B cell (primary cell): ENCODE measurements at regions not wholly inside any gene's neighbourhood (a gene's known extent, or its start where the extent isn't known, plus 50 kb on each side); places are given as distances from the start of the nearest gene placed in this dataset.

Source experiments
- ATAC-seq: fragments of 200-7000 bp; cut with Tn5 transposase; one replicate; pipeline ENCODE4 v1.10.0; 2021; ENCODE audit warnings: low read depth, mild to moderate bottlenecking, moderate number of reproducible peaks, moderate library complexity
- CTCF ChIA-PET: fragments of 350-600 bp; sonication (Branson Sonifier 250); formaldehyde crosslinking; loops from one replicate; lab custom pipeline; 2021; ENCODE audit warnings: antibody characterized with exemption, inconsistent platforms; lab: Charles Lee
- POLR2A ChIA-PET: fragments of 350-600 bp; sonication (Branson Sonifier 250); formaldehyde crosslinking; loops from one replicate; lab custom pipeline; 2021; ENCODE audit warnings: antibody characterized with exemption; lab: Charles Lee
- DNase-seq: peaks from one replicate; pipeline ENCODE4 v3.0.0; 2013
- H2AFZ ChIP-seq: 2 replicates; pipeline ENCODE4 v1.6.1; 2012; ENCODE audit warnings: mild to moderate bottlenecking, low read depth, low read length; ENCODE audit not compliant: insufficient read depth, poor library complexity, severe bottlenecking
- H3K27ac ChIP-seq, 2 donors: 1 replicate in 1 of 2; 2 replicates in 1 of 2; pipeline ENCODE4 v1.5.1; 2012 to 2013; ENCODE audit warnings: low read length in 2 of 2, mild to moderate bottlenecking in 2 of 2, moderate library complexity in 1 of 2
- H3K27me3 ChIP-seq, 4 experiments: fragments of 200-600 bp in 1 of 4; sonication (generic) in 1 of 4; replicated peaks in 1 of 4; 1 replicate in 2 of 4; 2 replicates in 2 of 4; pipeline versions ENCODE4 v1.6.1 to v1.7.0; 2013 to 2016; ENCODE audit warnings: low read length in 3 of 4, mild to moderate bottlenecking in 2 of 4, mixed read lengths in 1 of 4, moderate library complexity in 1 of 4; ENCODE audit not compliant: insufficient read depth in 4 of 4, control insufficient read depth in 3 of 4; ENCODE audit errors: control extremely low read depth in 1 of 4
- H3K36me3 ChIP-seq, 2 experiments: replicated peaks in 1 of 2; 1 replicate in 1 of 2; 2 replicates in 1 of 2; pipeline versions ENCODE4 v1.6.1 to v1.7.1; 2013; ENCODE audit warnings: low read length in 1 of 2; ENCODE audit not compliant: insufficient read depth in 2 of 2, control insufficient read depth in 1 of 2; ENCODE audit errors: control extremely low read depth in 1 of 2, extremely low read depth in 1 of 2
- H3K4me1 ChIP-seq, 2 donors: fragments of 200-600 bp in 1 of 2; sonication (generic) in 1 of 2; 1 replicate in 1 of 2; 2 replicates in 1 of 2; pipeline versions ENCODE4 v1.5.1 to v1.6.1; 2013 to 2017; ENCODE audit warnings: low read length in 2 of 2; ENCODE audit not compliant: control insufficient read depth in 2 of 2, insufficient read depth in 2 of 2
- H3K4me2 ChIP-seq: replicated peaks from 2 replicates; pipeline ENCODE3; 2012; ENCODE audit warnings: mild to moderate bottlenecking, low read depth, low read length; ENCODE audit not compliant: poor library complexity, severe bottlenecking
- H3K4me3 ChIP-seq, 5 experiments: fragments of 200-600 bp in 1 of 5; sonication (generic) in 1 of 5; 1 replicate in 3 of 5; 2 replicates in 2 of 5; pipeline versions ENCODE4 v1.5.1 to v1.7.0; 2011 to 2016; ENCODE audit warnings: low read length in 4 of 5, mild to moderate bottlenecking in 4 of 5, low read depth in 2 of 5, control low read depth in 1 of 5, moderate library complexity in 1 of 5; ENCODE audit not compliant: insufficient read depth in 1 of 5; ENCODE audit errors: control extremely low read depth in 1 of 5, extremely low read depth in 1 of 5
- H3K79me2 ChIP-seq: fragments of 200-600 bp; sonication (generic); one replicate; pipeline ENCODE4 v1.6.0; 2016; ENCODE audit warnings: low read length; ENCODE audit not compliant: control insufficient read depth, insufficient read depth
- H3K9ac ChIP-seq: fragments of 200-600 bp; sonication (generic); 2 replicates; pipeline ENCODE4 v1.6.1; 2017; ENCODE audit warnings: mild to moderate bottlenecking, low read length, moderate library complexity
- H3K9me3 ChIP-seq, 3 donors: one replicate each; pipeline versions ENCODE4 v1.6.1 to v1.7.1; 2013; ENCODE audit warnings: low read length in 2 of 3; ENCODE audit not compliant: control insufficient read depth in 2 of 3, insufficient read depth in 1 of 3; ENCODE audit errors: control extremely low read depth in 1 of 3
- H4K20me1 ChIP-seq: 2 replicates; pipeline ENCODE4 v1.6.0; 2012; ENCODE audit warnings: mild to moderate bottlenecking, low read length; ENCODE audit not compliant: insufficient read depth, control insufficient read depth, poor library complexity, severe bottlenecking
- H3K27ac Mint-ChIP-seq: one replicate; pipeline ENCODE4 v1.8.0; 2021; ENCODE audit warnings: mixed read lengths
- H3K27me3 Mint-ChIP-seq: one replicate; pipeline ENCODE4 v1.8.0; 2021; ENCODE audit warnings: mixed read lengths
- H3K4me1 Mint-ChIP-seq: one replicate; pipeline ENCODE4 v1.8.0; 2021; ENCODE audit warnings: mixed read lengths
- H3K4me3 Mint-ChIP-seq: one replicate; pipeline ENCODE4 v1.8.0; 2021; ENCODE audit warnings: mixed read lengths
- H3K9me3 Mint-ChIP-seq: one replicate; pipeline ENCODE4 v1.8.0; 2022; ENCODE audit warnings: mixed read lengths; ENCODE audit not compliant: insufficient read depth
- CTCF ChIP-seq: fragments of 200-600 bp; IDR thresholded peaks from one replicate; pipeline ENCODE4 v1.8.0; 2022; ENCODE audit warnings: antibody characterized with exemption, mild to moderate bottlenecking
- EZH2 ChIP-seq: IDR thresholded peaks from 2 replicates; pipeline ENCODE4 v1.6.1; 2012; ENCODE audit warnings: borderline replicate concordance, low read depth, mild to moderate bottlenecking, moderate library complexity, low read length; ENCODE audit not compliant: insufficient read depth, poor library complexity, severe bottlenecking
- WGBS: methylation state at CpG from one replicate; pipeline ENCODE4 v1.1.5; 2013; ENCODE audit warnings: missing lambda C conversion rate; ENCODE audit not compliant: insufficient coverage; 5-methylcytosine and 5-hydroxymethylcytosine counted together
- intact Hi-C: fragments of 100-400 bp; cut with micrococcal nuclease; formaldehyde crosslinking; loops from one replicate; pipeline ENCODE4 v1.10.0; 2022

DNA sequence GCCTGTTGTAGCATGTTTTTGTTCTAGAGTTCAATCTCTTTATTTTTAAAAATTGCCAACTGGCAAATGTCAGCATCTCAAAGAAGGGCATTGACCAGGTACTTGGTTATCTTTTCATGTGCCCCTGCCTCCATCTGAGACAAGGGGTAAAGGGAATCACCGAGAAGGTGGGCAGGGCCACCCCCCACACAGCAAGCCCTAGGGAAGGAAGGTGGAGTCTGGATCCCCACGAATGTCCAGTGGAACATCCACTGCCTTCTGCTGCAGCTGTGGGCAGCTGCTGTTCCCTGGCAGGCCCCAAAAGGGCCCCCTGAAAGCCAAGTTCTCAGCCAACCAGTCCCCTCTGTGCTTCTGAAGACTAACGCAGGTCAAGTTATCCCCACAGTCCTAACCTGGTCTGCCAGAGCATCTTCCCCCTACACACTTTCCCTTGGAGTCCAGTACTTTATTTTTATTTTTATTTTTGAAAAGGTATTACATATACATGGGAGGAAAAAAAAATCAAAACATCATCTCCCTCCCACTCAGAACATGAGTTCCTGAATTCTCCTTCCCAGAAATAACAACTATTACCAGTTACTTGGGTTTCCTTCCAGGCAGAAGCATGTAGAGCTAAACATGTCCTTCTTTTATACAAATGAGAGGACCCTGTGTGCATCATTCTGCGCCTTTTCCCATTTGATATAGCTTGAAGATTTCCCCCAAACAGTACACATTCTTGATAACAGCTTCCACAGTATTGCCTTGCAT lies 253.7 kb downstream of the MAFB start:
- H3K9ac ChIP-seq, result no peak overlapping the region
- no peak for TF ChIP-seq EZH2
- no peak for TF ChIP-seq CTCF
- intact Hi-C loops, result no loop called here
- POLR2A ChIA-PET, result no interaction called here
- no peaks in the 10 kb centered on the region for H3K9me3 ChIP-seq
- H3K9me3 Mint-ChIP-seq, result no peaks in the 10 kb centered on the region
- no peak for ATAC-seq
- no peak for DNase-seq
- H3K4me2 ChIP-seq, result no peak overlapping the region
- H3K27me3 ChIP-seq, result no peaks in the 10 kb centered on the region
- H4K20me1 ChIP-seq, result no peaks in the 10 kb centered on the region
- H3K4me3 Mint-ChIP-seq, result no peak overlapping the region
- H3K4me1 ChIP-seq, result no peaks in the 10 kb centered on the region
- WGBS, result 80% methylated on average over 2 of the region's 4 CpGs
- CTCF ChIA-PET, result no interaction called here
- H3K4me3 ChIP-seq, result no peak overlapping the region
- peaks cover 8% of the 10 kb centered on the region for H3K27me3 Mint-ChIP-seq
- no peaks in the 10 kb centered on the region for H3K79me2 ChIP-seq
- H3K27ac ChIP-seq, result no peak overlapping the region
- H3K27ac Mint-ChIP-seq, result no peak overlapping the region
- no peaks in the 10 kb centered on the region for H3K36me3 ChIP-seq
- H2AFZ ChIP-seq, result no peak overlapping the region
- H3K4me1 Mint-ChIP-seq, result no peaks in the 10 kb centered on the region

GRCh38 chr20:40434122-40434521 lies 254.9 kb downstream of the MAFB start:
- TF ChIP-seq CTCF, result no peak
- TF ChIP-seq EZH2, result no peak
- intact Hi-C loops, result no loop called here
- Mint-ChIP-seq H3K4me3 (no peak overlapping the region), H3K27me3 (peaks cover 8% of the 10 kb centered on the region), H3K27ac (no peak overlapping the region), H3K9me3 (no peaks in the 10 kb centered on the region), H3K4me1 (no peaks in the 10 kb centered on the region)
- H3K79me2 ChIP-seq, result no peaks in the 10 kb centered on the region
- WGBS, result 71% methylated on average over 3 of the region's 4 CpGs
- ATAC-seq (no peak), DNase-seq (no peak)
- H2AFZ ChIP-seq, result no peak overlapping the region
- no peak overlapping the region for H3K4me2 ChIP-seq
- H3K27ac ChIP-seq, result no peak overlapping the region
- H3K4me3 ChIP-seq, result no peak overlapping the region
- H3K9ac ChIP-seq, result no peak overlapping the region
- no peaks in the 10 kb centered on the region for H4K20me1 ChIP-seq
- POLR2A ChIA-PET, result no interaction called here
- CTCF ChIA-PET, result no interaction called here
- no peaks in the 10 kb centered on the region for H3K36me3 ChIP-seq
- H3K4me1 ChIP-seq, result no peaks in the 10 kb centered on the region
- no peaks in the 10 kb centered on the region for H3K27me3 ChIP-seq
- no peaks in the 10 kb centered on the region for H3K9me3 ChIP-seq
